Heart right ventricle (tissue), 16 donors: ENCODE measurements at regions not wholly inside any gene's neighbourhood (a gene's known extent, or its start where the extent isn't known, plus 50 kb on each side); places are given as distances from the start of the nearest gene placed in this dataset.

ENCODE experiments used
- ATAC-seq, 8 donors: fragments of 200-7000 bp; cut with Tn5 transposase; one replicate each; pipeline ENCODE4 v1.9.1; 2020; ENCODE audit warnings: mild to moderate bottlenecking in 8 of 8, moderate library complexity in 8 of 8, moderate number of reproducible peaks in 1 of 8
- DNase-seq, 2 donors: peaks; one replicate each; pipeline ENCODE4 v3.0.0-alpha.2; 2020
- H3K27ac ChIP-seq, 10 donors: fragments of 200-600 bp; sonication (generic) in 2 of 10; one replicate each; pipeline versions ENCODE4 v1.5.0 to v1.8.0; 2020 to 2022; ENCODE audit warnings: mild to moderate bottlenecking in 3 of 10
- H3K27me3 ChIP-seq, 7 donors: fragments of 200-600 bp; one replicate each; pipeline ENCODE4 v1.8.0; 2021 to 2022; ENCODE audit warnings: mild to moderate bottlenecking in 2 of 7
- H3K36me3 ChIP-seq, 9 donors: fragments of 200-600 bp; sonication (generic) in 1 of 9; one replicate each; pipeline versions ENCODE4 v1.5.0 to v1.8.0; 2020 to 2022; ENCODE audit warnings: mild to moderate bottlenecking in 2 of 9
- H3K4me1 ChIP-seq, 9 donors: fragments of 200-600 bp; sonication (generic) in 1 of 9; one replicate each; pipeline versions ENCODE4 v1.5.0 to v1.8.0; 2020 to 2022; ENCODE audit warnings: mild to moderate bottlenecking in 4 of 9
- H3K4me3 ChIP-seq, 10 donors: fragments of 200-600 bp; sonication (generic) in 2 of 10; one replicate each; pipeline versions ENCODE4 v1.5.0 to v1.8.0; 2020 to 2022; ENCODE audit warnings: mild to moderate bottlenecking in 7 of 10, moderate library complexity in 2 of 10
- H3K9me3 ChIP-seq, 11 donors: fragments of 200-600 bp in 10 of 11; sonication (generic) in 2 of 11; one replicate each; pipeline versions ENCODE4 v1.5.0 to v1.8.0; 2013 to 2022; ENCODE audit warnings: mild to moderate bottlenecking in 2 of 11, control low read depth in 1 of 11, moderate library complexity in 1 of 11
- WGBS, 2 donors: extraction: QIAGEN DNeasy Blood & Tissue Kit; methylation state at CpG; one replicate each; pipeline ENCODE4 v1.1.7; 2013; ENCODE audit warnings: inconsistent platforms in 1 of 2; 5-methylcytosine and 5-hydroxymethylcytosine counted together
- intact Hi-C, 10 donors: fragments of 100-400 bp; cut with DNase I; formaldehyde crosslinking; loops; one replicate each; pipeline versions ENCODE4 v1.11.1 to v1.14.2; 2022
- TF ChIP-seq, protein P1 (sequence below), 9 donors: fragments of 200-600 bp; sonication (generic) in 2 of 9; IDR thresholded peaks; one replicate each; pipeline versions ENCODE4 v1.5.0 to v1.8.0; 2021 to 2022; ENCODE audit warnings: antibody characterized with exemption in 9 of 9, mild to moderate bottlenecking in 5 of 9, moderate library complexity in 1 of 9
- donor health status: Arrhythmogenic right ventricular cardiomyopathy.
- donor health status: ischemic (EF 13 %, LVEDD 7.1; RV severe dilation, severe dysfunction).
- donor health status: healthy with polysubstance abuse.
- donor health status: DM: no; HTN: yes; CAD: no.
- donor health status: DM: no; HTN: no; CAD: no.
- donor health status: ischemic (EF 25% LVEDD 6.9; RV normal size, moderate dysfunction).
- donor health status: ischemic (EF 25% LVEDD 5.7; RV mildly dilated, moderate dysfunction).
- donor health status: healthy.
- donor health status: DM: yes; HTN: yes; CAD: no.
- donor health status: Ischemic cardiomyopathy.
- donor health status: ischemic (EF 35%, LVEDD 5.7; RV mildly dilated, moderate dysfunction).
- donor health status: nonischemic (EF 11% LVEDD 7.7; RV severe dilation, severe dysfunction).
- donor health status: DM: yes; HTN: yes; CAD: no.
- donor health status: PGD.
- donor health status: ischemic (EF 29% LVEDD 5.4; RV normal size, mild dysfunction).
- donor health status: nonischemic (EF 23%, LVEDD 6.1; RV moderate dilation, normal function).

- Histone ChIP-seq H3K27me3 (peaks cover 0 to 25% (median 0%) of the 10 kb centered on the region in 7 donors), H3K36me3 (no peaks in the 10 kb centered on the region), H3K9me3 (no peaks in the 10 kb centered on the region), H3K4me3 (no peak overlapping the region), H3K4me1 (peaks cover 2 to 45% (median 22%) of the 10 kb centered on the region in 9 donors), H3K27ac (no peak overlapping the region)
- DNase-seq (no peak), ATAC-seq (no peak)
- 96 to 97% methylated on average over 9 of the region's 9 CpGs for WGBS, 2 donors
- TF ChIP-seq, protein P1, sequence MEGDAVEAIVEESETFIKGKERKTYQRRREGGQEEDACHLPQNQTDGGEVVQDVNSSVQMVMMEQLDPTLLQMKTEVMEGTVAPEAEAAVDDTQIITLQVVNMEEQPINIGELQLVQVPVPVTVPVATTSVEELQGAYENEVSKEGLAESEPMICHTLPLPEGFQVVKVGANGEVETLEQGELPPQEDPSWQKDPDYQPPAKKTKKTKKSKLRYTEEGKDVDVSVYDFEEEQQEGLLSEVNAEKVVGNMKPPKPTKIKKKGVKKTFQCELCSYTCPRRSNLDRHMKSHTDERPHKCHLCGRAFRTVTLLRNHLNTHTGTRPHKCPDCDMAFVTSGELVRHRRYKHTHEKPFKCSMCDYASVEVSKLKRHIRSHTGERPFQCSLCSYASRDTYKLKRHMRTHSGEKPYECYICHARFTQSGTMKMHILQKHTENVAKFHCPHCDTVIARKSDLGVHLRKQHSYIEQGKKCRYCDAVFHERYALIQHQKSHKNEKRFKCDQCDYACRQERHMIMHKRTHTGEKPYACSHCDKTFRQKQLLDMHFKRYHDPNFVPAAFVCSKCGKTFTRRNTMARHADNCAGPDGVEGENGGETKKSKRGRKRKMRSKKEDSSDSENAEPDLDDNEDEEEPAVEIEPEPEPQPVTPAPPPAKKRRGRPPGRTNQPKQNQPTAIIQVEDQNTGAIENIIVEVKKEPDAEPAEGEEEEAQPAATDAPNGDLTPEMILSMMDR (IDR thresholded peaks at IDR 0.05), result no peak
- intact Hi-C loops, result no loop called here
Observed at GRCh38 chr16:85333337-85333736, 221.1 kb upstream of the CIBAR2 start.

DNA sequence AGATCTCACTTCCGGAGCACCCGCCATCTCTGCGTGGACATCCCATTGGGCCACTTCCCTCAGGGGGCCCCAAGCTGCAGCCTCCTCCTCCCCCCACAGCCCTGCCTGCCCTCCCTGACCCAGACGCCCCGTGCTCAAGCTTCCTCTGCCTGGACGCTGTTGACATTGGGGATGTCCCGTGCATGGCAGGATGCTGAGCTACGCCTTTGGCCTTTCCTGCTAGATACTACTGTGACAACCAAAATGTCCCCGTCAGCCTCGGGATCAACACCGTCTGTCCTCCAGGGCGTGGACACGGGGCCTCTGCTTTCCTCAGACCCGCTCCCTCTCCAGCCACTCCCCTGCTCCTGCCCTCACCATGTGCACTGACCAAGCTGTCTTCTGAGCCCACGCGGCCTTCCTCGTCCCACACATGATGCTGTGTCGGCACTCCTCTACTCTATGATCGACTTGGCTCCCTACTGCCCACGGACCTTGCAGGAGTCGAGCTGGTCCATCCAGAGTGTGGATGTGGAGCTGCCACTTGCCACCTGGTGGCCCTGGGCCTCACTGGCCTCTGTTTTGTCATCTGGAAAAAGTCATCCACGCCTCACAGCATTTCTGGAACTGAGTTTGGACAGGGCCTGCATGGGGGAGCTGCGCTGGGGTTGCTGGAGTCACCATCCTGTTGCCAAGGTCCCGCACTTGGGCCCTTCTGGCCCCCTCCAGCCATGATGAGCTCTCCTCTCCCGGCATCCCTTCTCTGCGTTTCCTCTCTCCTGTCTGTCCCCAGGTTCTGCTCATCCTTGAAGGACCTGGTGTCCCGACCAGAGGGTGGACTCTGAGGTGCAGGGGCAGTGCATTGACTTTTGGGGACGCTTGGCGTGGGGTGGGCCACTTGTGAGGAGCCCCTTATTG lies 221.7 kb upstream of the CIBAR2 start:
- intact Hi-C loops, result no loop called here
- H3K4me3 ChIP-seq, result no peak overlapping the region

DNA sequence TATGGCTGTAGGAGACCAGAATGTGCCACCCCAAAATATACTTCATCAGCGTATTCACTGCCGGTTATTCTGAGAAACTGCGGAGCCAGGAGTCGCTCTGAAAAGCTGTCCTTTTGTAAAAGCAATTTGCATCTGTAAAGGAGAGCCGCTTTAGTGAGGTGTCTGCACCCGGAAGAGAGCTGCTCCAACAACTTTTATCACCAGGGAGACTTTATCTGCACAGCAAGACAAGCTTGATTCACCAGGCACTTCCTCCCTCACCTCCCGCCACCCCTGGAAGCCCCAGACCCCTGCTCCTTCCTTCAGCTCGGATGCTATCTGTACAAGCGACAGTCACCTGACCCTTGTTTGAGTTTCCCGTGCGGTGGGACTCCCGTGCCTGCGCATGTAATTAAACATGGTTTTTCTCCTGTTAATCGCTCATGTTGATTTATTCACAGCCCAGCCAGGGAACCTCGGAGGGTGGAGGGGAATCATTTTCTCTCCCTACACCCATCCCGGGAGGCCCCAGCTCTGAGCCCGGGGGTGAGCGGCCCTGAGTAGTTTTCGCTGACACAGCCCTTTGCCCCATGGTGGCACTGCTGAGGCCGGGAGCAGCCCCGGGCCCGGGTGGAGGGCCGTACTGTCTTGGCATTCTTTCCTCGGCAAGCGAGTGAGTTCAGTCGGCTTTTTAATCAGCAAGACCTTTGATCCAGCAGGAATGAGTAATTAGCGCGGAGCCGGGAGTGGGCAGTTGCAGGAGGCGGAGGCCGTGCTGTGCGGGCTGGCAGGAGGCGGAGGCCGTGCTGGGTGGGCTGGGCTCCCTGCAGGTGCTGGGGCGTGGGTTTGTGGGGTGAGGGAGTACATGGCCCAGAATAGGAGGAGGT lies 222.7 kb upstream of the CIBAR2 start:
- H3K4me1 ChIP-seq, result peaks cover 0 to 28% (median 11%) of the 10 kb centered on the region in 9 donors
- intact Hi-C loops, result no loop called here
- TF ChIP-seq, protein P1 (IDR thresholded peaks at IDR 0.05), result no peak
- no peak overlapping the region for H3K27ac ChIP-seq
- peak overlapping the region in 1 of 10 donors; percentile 1 for H3K4me3 ChIP-seq
- no peaks in the 10 kb centered on the region for H3K36me3 ChIP-seq
- no peaks in the 10 kb centered on the region for H3K9me3 ChIP-seq
- WGBS, 2 donors, result 63 to 68% methylated on average over 35 of the region's 35 CpGs
- DNase-seq (no peak), ATAC-seq (peak in 2 of 8 donors; percentile 7 to 18)
- H3K27me3 ChIP-seq, result peaks cover 0 to 9% (median 0%) of the 10 kb centered on the region in 7 donors

More for the DNA sequence above, 221.7 kb upstream of the CIBAR2 start:
- peaks cover 0 to 18% (median 0%) of the 10 kb centered on the region in 7 donors for H3K27me3 ChIP-seq
- H3K4me1 ChIP-seq, result peaks cover 0 to 38% (median 17%) of the 10 kb centered on the region in 9 donors
- 74 to 84% methylated on average over 29 of the region's 29 CpGs for WGBS, 2 donors
- H3K27ac ChIP-seq, result no peak overlapping the region
- TF ChIP-seq, protein P1 (IDR thresholded peaks at IDR 0.05), result no peak
- H3K36me3 ChIP-seq, result no peaks in the 10 kb centered on the region
- H3K9me3 ChIP-seq, result no peaks in the 10 kb centered on the region
- DNase-seq, result no peak
- peak in 5 of 8 donors; percentile 33 to 47 (median 36) for ATAC-seq
